OCI-LY3 (cell line): ENCODE measurements at regions not wholly inside any gene's neighbourhood (a gene's known extent, or its start where the extent isn't known, plus 50 kb on each side); places are given as distances from the start of the nearest gene placed in this dataset.

ENCODE experiments used
- H2AFZ ChIP-seq: fragments of 200-600, 300-600 bp; shearing (Covaris generic); 2 replicates; pipeline ENCODE4 v1.6.0; 2014; ENCODE audit warnings: antibody characterized with exemption, low read depth, low read length
- H3K27ac ChIP-seq: fragments of 200-600, 300-600 bp; sonication (generic); 2 replicates; pipeline ENCODE4 v1.5.1; 2014; ENCODE audit warnings: mild to moderate bottlenecking, low read length, moderate library complexity, mixed read lengths
- H3K27me3 ChIP-seq: fragments of 200-600, 300-600 bp; sonication (generic); 2 replicates; pipeline ENCODE4 v1.6.1; 2014; ENCODE audit warnings: low read depth, low read length, mixed read lengths
- H3K36me3 ChIP-seq: fragments of 200-600, 300-600 bp; sonication (generic); replicated peaks from 2 replicates; pipeline ENCODE3; 2014; ENCODE audit warnings: low read depth, low read length, mixed read lengths
- H3K4me1 ChIP-seq: fragments of 300-600, 200-600 bp; sonication (generic); 2 replicates; pipeline ENCODE4 v1.6.1; 2014; ENCODE audit warnings: low read length, mixed read lengths
- H3K4me2 ChIP-seq: fragments of 200-600, 300-600 bp; sonication (generic); 2 replicates; pipeline ENCODE4 v1.6.1; 2014; ENCODE audit warnings: low read length, mixed read lengths
- H3K4me3 ChIP-seq: fragments of 300-600, 200-600 bp; sonication (generic); 2 replicates; pipeline ENCODE4 v1.5.1; 2014; ENCODE audit warnings: antibody characterized with exemption, mild to moderate bottlenecking, low read length, moderate library complexity
- H3K79me2 ChIP-seq: fragments of 300-600, 200-600 bp; shearing (Covaris generic); 2 replicates; pipeline ENCODE4 v1.6.1; 2014; ENCODE audit warnings: mild to moderate bottlenecking, low read length, mixed read lengths
- H3K9ac ChIP-seq: fragments of 300-600, 200-600 bp; shearing (Covaris generic); 2 replicates; pipeline ENCODE4 v1.6.0; 2014; ENCODE audit warnings: mild to moderate bottlenecking, low read length, moderate library complexity
- H3K9me3 ChIP-seq: fragments of 200-600, 300-600 bp; shearing (Covaris generic); 2 replicates; pipeline ENCODE4 v1.6.1; 2014; ENCODE audit warnings: low read length, mixed read lengths; ENCODE audit not compliant: insufficient read depth
- H4K20me1 ChIP-seq: fragments of 200-600, 300-600 bp; sonication (generic); 2 replicates; pipeline ENCODE4 v1.6.1; 2016; ENCODE audit warnings: low read length, mixed read lengths; ENCODE audit not compliant: insufficient read depth
- EZH2phosphoT487 ChIP-seq: fragments of 200-600 bp; shearing (Covaris generic); IDR thresholded peaks from 2 replicates; pipeline ENCODE4 v1.6.1; 2018; ENCODE audit warnings: antibody characterized with exemption, mixed run types, low read depth
- TF ChIP-seq, protein P1 (sequence below): fragments of 200-600, 300-600 bp; sonication (generic); IDR thresholded peaks from 2 replicates; pipeline ENCODE4 v1.5.1; 2014; ENCODE audit warnings: antibody characterized with exemption, low read length, low read depth

- no peaks in the 10 kb centered on the region for H4K20me1 ChIP-seq
- H3K79me2 ChIP-seq = no peaks in the 10 kb centered on the region
- H3K9ac ChIP-seq = no peak overlapping the region
- H3K4me1 ChIP-seq = no peaks in the 10 kb centered on the region
- no peak overlapping the region for H3K27ac ChIP-seq
- no peaks in the 10 kb centered on the region for H3K9me3 ChIP-seq
- H3K4me3 ChIP-seq = no peak overlapping the region
- H3K4me2 ChIP-seq = no peak overlapping the region; the same call in 1 of the 2 replicates
- no peak overlapping the region for H2AFZ ChIP-seq
- no peaks in the 10 kb centered on the region for H3K27me3 ChIP-seq
- no peaks in the 10 kb centered on the region for H3K36me3 ChIP-seq
- TF ChIP-seq, protein P1, sequence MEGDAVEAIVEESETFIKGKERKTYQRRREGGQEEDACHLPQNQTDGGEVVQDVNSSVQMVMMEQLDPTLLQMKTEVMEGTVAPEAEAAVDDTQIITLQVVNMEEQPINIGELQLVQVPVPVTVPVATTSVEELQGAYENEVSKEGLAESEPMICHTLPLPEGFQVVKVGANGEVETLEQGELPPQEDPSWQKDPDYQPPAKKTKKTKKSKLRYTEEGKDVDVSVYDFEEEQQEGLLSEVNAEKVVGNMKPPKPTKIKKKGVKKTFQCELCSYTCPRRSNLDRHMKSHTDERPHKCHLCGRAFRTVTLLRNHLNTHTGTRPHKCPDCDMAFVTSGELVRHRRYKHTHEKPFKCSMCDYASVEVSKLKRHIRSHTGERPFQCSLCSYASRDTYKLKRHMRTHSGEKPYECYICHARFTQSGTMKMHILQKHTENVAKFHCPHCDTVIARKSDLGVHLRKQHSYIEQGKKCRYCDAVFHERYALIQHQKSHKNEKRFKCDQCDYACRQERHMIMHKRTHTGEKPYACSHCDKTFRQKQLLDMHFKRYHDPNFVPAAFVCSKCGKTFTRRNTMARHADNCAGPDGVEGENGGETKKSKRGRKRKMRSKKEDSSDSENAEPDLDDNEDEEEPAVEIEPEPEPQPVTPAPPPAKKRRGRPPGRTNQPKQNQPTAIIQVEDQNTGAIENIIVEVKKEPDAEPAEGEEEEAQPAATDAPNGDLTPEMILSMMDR = no peak
These were observed 526.7 kb upstream of the TYRP1 start for GRCh38 chr9:12166518-12166917.

DNA sequence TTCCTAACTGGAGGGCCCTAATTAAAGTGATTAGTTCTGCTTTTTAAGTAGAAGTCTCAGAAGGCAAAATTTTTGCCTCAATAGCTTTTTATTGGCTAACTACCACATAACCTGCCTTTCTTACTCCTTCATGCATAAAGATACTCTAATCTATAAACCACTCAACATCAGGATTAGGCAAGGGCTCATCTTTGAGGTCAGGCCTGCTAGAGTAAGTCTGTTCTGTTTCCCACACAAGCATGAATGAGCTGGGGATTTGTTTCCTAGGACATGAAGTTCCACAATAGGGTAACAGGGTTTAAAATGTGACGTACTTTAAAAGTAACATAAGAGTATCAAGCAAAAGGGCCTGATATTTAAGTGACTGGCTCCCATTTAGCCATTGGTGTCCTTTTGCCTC, 522.7 kb upstream of the TYRP1 start:
- H3K27me3 ChIP-seq = no peaks in the 10 kb centered on the region
- no peaks in the 10 kb centered on the region for H3K4me1 ChIP-seq
- H3K4me2 ChIP-seq = no peak overlapping the region
- TF ChIP-seq EZH2phosphoT487 = no peak
- TF ChIP-seq, protein P1 = no peak
- H2AFZ ChIP-seq = no peak overlapping the region
- H3K9me3 ChIP-seq = no peaks in the 10 kb centered on the region
- no peaks in the 10 kb centered on the region for H3K36me3 ChIP-seq
- H3K79me2 ChIP-seq = no peaks in the 10 kb centered on the region
- H3K9ac ChIP-seq = no peak overlapping the region
- no peak overlapping the region for H3K27ac ChIP-seq
- H3K4me3 ChIP-seq = no peak overlapping the region
- no peaks in the 10 kb centered on the region for H4K20me1 ChIP-seq

- Histone ChIP-seq H2AFZ (no peak overlapping the region), H3K36me3 (no peaks in the 10 kb centered on the region), H3K9me3 (no peaks in the 10 kb centered on the region), H4K20me1 (no peaks in the 10 kb centered on the region), H3K4me1 (no peaks in the 10 kb centered on the region), H3K27ac (no peak overlapping the region), H3K27me3 (no peaks in the 10 kb centered on the region), H3K4me3 (no peak overlapping the region), H3K4me2 (no peak overlapping the region), H3K9ac (no peak overlapping the region), H3K79me2 (no peaks in the 10 kb centered on the region)
- TF ChIP-seq, protein P1 = no peak
- TF ChIP-seq EZH2phosphoT487 = no peak
These were observed 514.6 kb upstream of the TYRP1 start for GRCh38 chr9:12178634-12179033.

- TF ChIP-seq, protein P1 = no peak
- TF ChIP-seq EZH2phosphoT487 = no peak
- Histone ChIP-seq H3K4me2 (no peak overlapping the region), H4K20me1 (no peaks in the 10 kb centered on the region), H3K9me3 (no peaks in the 10 kb centered on the region), H2AFZ (no peak overlapping the region), H3K79me2 (no peaks in the 10 kb centered on the region), H3K4me1 (no peaks in the 10 kb centered on the region), H3K9ac (no peak overlapping the region), H3K27ac (no peak overlapping the region), H3K27me3 (no peaks in the 10 kb centered on the region), H3K36me3 (no peaks in the 10 kb centered on the region), H3K4me3 (no peak overlapping the region)
These were observed 510.4 kb upstream of the TYRP1 start for GRCh38 chr9:12182806-12183205.
